Heart left ventricle (tissue), 16 donors: ENCODE measurements at regions not wholly inside any gene's neighbourhood (a gene's known extent, or its start where the extent isn't known, plus 50 kb on each side); places are given as distances from the start of the nearest gene placed in this dataset.

ENCODE experiments used
- ATAC-seq, 4 donors: fragments of 200-7000 bp; cut with Tn5 transposase; one replicate each; pipeline ENCODE4 v1.9.1; 2020 to 2022; ENCODE audit warnings: moderate library complexity in 4 of 4, mild to moderate bottlenecking in 3 of 4, moderate number of reproducible peaks in 1 of 4
- DNase-seq, 5 donors: peaks; one replicate each; pipeline ENCODE4 v3.0.0-alpha.2; 2020
- H3K27ac ChIP-seq, 12 donors: fragments of 200-600 bp; sonication (generic) in 4 of 12; one replicate each; pipeline versions ENCODE4 v1.5.0 to v1.8.0; 2016 to 2022; ENCODE audit warnings: mild to moderate bottlenecking in 2 of 12
- H3K27me3 ChIP-seq, 9 donors: fragments of 200-600 bp; sonication (generic) in 2 of 9; one replicate each; pipeline versions ENCODE4 v1.5.1 to v1.8.0; 2016 to 2022; ENCODE audit warnings: mild to moderate bottlenecking in 3 of 9
- H3K36me3 ChIP-seq, 9 donors: fragments of 200-600 bp; sonication (generic) in 2 of 9; one replicate each; pipeline versions ENCODE4 v1.5.0 to v1.8.0; 2018 to 2022; ENCODE audit warnings: mild to moderate bottlenecking in 2 of 9
- H3K4me1 ChIP-seq, 12 donors: fragments of 200-600 bp; sonication (generic) in 4 of 12; one replicate each; pipeline versions ENCODE4 v1.5.0 to v1.8.0; 2016 to 2022; ENCODE audit warnings: mild to moderate bottlenecking in 3 of 12
- H3K4me3 ChIP-seq, 12 donors: fragments of 200-600 bp; sonication (generic) in 4 of 12; one replicate each; pipeline versions ENCODE4 v1.5.0 to v1.8.0; 2017 to 2022; ENCODE audit warnings: mild to moderate bottlenecking in 9 of 12, moderate library complexity in 4 of 12
- H3K9me3 ChIP-seq, 12 donors: fragments of 200-600 bp; sonication (generic) in 4 of 12; one replicate each; pipeline versions ENCODE4 v1.5.0 to v1.8.0; 2016 to 2022; ENCODE audit warnings: mild to moderate bottlenecking in 1 of 12
- CTCF ChIP-seq, 12 donors: fragments of 200-600 bp; sonication (generic) in 4 of 12; IDR thresholded peaks; one replicate each; pipeline versions ENCODE4 v1.5.0 to v1.8.0; 2018 to 2022; ENCODE audit warnings: antibody characterized with exemption in 12 of 12, mild to moderate bottlenecking in 5 of 12
- POLR2A ChIP-seq, 2 donors: fragments of 450-650 bp; IDR thresholded peaks; one replicate each; pipeline ENCODE4 v1.6.1; 2017; ENCODE audit warnings: antibody characterized with exemption in 2 of 2, mild to moderate bottlenecking in 2 of 2, moderate library complexity in 2 of 2
- WGBS, 4 donors: extraction: QIAGEN DNeasy Blood & Tissue Kit in 2 of 4; methylation state at CpG; one replicate each; pipeline versions ENCODE4 v1.1.5 to v1.1.7; 2013 to 2018; 5-methylcytosine and 5-hydroxymethylcytosine counted together
- intact Hi-C, 10 donors: fragments of 100-400 bp; cut with DNase I; formaldehyde crosslinking; loops; one replicate each; pipeline versions ENCODE4 v1.11.1 to v1.14.2; 2022
- donor health status: ischemic (EF 13 %, LVEDD 7.1; RV severe dilation, severe dysfunction).
- donor health status: healthy with polysubstance abuse.
- donor health status: DM: no; HTN: yes; CAD: no.
- donor health status: DM: no; HTN: no; CAD: no.
- donor health status: ischemic (EF 25% LVEDD 6.9; RV normal size, moderate dysfunction).
- donor health status: ischemic (EF 25% LVEDD 5.7; RV mildly dilated, moderate dysfunction).
- donor health status: healthy.
- donor health status: DM: yes; HTN: yes; CAD: no.
- donor health status: ischemic (EF 35%, LVEDD 5.7; RV mildly dilated, moderate dysfunction).
- donor health status: nonischemic (EF 11% LVEDD 7.7; RV severe dilation, severe dysfunction).
- donor health status: DM: yes; HTN: yes; CAD: no.
- donor health status: PGD.
- donor health status: ischemic (EF 29% LVEDD 5.4; RV normal size, mild dysfunction).
- donor health status: nonischemic (EF 23%, LVEDD 6.1; RV moderate dilation, normal function).

DNA sequence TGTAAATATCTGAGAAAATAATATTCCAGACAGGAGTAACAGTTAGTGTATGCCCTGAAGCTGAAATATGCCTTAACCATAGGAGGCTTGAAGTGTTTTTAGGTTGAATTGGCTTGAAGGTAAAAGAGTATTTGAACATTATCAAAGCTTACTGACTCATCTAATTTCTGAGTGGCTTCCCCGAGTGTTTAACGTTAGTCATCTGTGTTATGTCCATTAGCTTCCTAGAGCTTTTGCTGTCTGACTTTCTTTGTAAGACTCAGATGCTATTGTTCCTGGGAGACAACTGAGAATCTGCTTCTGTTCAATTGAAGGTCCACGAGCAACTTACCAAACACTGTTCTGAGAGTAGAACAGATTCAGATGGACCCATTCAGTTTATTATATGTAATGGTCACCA is 656.8 kb upstream of the NECTIN3 start:
- peaks cover 0 to 8% (median 0%) of the 10 kb centered on the region in 12 donors for H3K4me1 ChIP-seq
- no peaks in the 10 kb centered on the region for H3K27me3 ChIP-seq
- intact Hi-C loops = no loop called here
- no peaks in the 10 kb centered on the region for H3K9me3 ChIP-seq
- no peak overlapping the region for H3K4me3 ChIP-seq
- H3K27ac ChIP-seq = peak overlapping the region in 1 of 12 donors; percentile 15
- DNase-seq (no peak), ATAC-seq (no peak)
- no peaks in the 10 kb centered on the region for H3K36me3 ChIP-seq
- TF ChIP-seq POLR2A (IDR thresholded peaks at IDR 0.05) = no peak
- TF ChIP-seq CTCF (IDR thresholded peaks at IDR 0.05) = no peak
- 62 to 73% (median 70%) methylated on average over 3 of the region's 3 CpGs for WGBS, 4 donors

DNA sequence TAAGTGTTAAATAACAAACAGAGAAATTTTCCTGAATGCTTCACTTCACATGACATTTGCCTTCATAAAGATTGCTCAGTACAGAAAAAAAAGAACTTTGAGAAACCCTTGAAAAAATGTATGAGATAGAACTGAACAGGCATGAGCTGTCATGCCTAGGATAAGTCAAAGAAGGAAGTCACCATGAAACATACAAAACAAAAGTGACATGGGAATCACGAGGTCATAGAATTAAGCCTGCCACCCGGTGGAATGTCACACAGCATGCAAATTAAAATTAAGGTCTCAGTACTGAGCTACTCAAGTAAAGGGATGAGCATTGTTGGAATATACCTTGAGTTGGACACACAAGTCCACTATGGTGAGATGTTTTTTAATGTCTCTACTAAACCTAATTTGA is 652.5 kb upstream of the NECTIN3 start:
- no peak for TF ChIP-seq CTCF (IDR thresholded peaks at IDR 0.05)
- TF ChIP-seq POLR2A (IDR thresholded peaks at IDR 0.05) = no peak
- DNase-seq (no peak), ATAC-seq (no peak)
- intact Hi-C loops = no loop called here
- no peaks in the 10 kb centered on the region for H3K36me3 ChIP-seq
- H3K4me3 ChIP-seq = no peak overlapping the region
- H3K9me3 ChIP-seq = no peaks in the 10 kb centered on the region
- H3K27ac ChIP-seq = no peak overlapping the region
- H3K27me3 ChIP-seq = no peaks in the 10 kb centered on the region
- 53 to 65% (median 62%) methylated on average over 2 of the region's 2 CpGs for WGBS, 4 donors
- peaks cover 0 to 7% (median 0%) of the 10 kb centered on the region in 12 donors for H3K4me1 ChIP-seq

DNA sequence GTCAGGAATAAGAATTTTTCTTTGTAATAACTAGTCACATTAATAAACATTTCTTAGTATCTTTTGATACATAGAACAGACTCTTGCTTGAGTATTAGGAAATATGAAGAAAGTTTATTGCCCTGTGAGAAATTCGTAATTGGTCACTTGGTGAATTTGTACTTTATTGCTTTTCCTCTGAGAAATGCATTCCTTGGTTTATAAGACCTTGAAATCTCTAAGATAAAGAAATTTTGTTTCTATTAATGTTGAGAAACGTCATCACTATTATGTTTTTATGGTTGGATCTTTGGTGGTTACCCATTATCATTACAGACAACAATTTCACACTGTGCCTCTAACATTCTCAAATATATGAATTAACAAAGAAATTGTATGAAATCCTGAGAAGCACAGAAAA is 652.0 kb upstream of the NECTIN3 start:
- intact Hi-C loops = no loop called here

DNA sequence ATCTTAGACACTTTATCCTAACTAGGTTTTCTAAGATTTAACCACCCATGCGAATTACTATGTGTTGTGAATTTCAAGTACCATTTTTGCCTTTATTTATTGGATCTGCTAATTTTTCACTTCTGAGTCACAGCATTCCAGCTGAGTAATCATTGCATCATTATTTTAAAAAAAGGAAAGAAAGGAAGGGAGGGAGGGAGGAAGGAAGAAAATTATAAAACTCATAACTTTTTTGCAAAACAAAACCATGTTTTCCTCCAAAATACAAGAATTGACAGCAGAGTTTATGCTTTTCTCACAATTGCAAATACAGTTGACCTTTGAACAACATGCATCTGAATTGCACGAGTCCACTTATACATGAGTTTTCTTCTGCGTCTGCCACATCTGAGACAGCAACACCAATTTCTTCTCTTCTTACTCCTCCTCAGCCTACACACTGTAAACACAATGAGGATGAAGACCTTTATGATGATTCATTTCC is 651.4 kb upstream of the NECTIN3 start:
- no peaks in the 10 kb centered on the region for H3K27me3 ChIP-seq
- no peaks in the 10 kb centered on the region for H3K9me3 ChIP-seq
- H3K4me3 ChIP-seq = no peak overlapping the region
- H3K27ac ChIP-seq = no peak overlapping the region
- intact Hi-C loops = no loop called here
- no peaks in the 10 kb centered on the region for H3K4me1 ChIP-seq
- H3K36me3 ChIP-seq = no peaks in the 10 kb centered on the region
- 56 to 75% (median 66%) methylated on average over 3 of the region's 3 CpGs for WGBS, 4 donors
- no peak for TF ChIP-seq CTCF (IDR thresholded peaks at IDR 0.05)
- no peak for TF ChIP-seq POLR2A (IDR thresholded peaks at IDR 0.05)
- DNase-seq (no peak), ATAC-seq (peak in 1 of 4 donors; percentile 62)

More for the DNA sequence above, 652.0 kb upstream of the NECTIN3 start:
- TF ChIP-seq CTCF (IDR thresholded peaks at IDR 0.05) (no peak), POLR2A (IDR thresholded peaks at IDR 0.05) (no peak)
- H3K36me3 ChIP-seq = no peaks in the 10 kb centered on the region
- H3K27ac ChIP-seq = no peak overlapping the region
- peaks cover 0 to 2% (median 0%) of the 10 kb centered on the region in 12 donors for H3K4me1 ChIP-seq
- H3K4me3 ChIP-seq = no peak overlapping the region
- DNase-seq = no peak
- no peak for ATAC-seq
- 63 to 77% (median 73%) methylated on average over 2 of the region's 2 CpGs for WGBS, 4 donors
- no peaks in the 10 kb centered on the region for H3K27me3 ChIP-seq
- no peaks in the 10 kb centered on the region for H3K9me3 ChIP-seq
